Keratinocyte (primary cell): ENCODE measurements at regions not wholly inside any gene's neighbourhood (a gene's known extent, or its start where the extent isn't known, plus 50 kb on each side); places are given as distances from the start of the nearest gene placed in this dataset.

ENCODE experiments used
- DNase-seq: peaks from one replicate; pipeline ENCODE4 v3.0.0-alpha.2; 2011; ENCODE audit warnings: low read depth, missing footprints, low spot score
- FAIRE-seq: peaks from 2 replicates; lab custom pipeline; 2011; peaks lifted over from hg19 to GRCh38; lab: Jason Lieb, UNC
- H2AFZ ChIP-seq: 2 replicates; pipeline ENCODE4 v1.6.0; 2012; ENCODE audit warnings: low read length, control low read depth, inconsistent platforms; ENCODE audit not compliant: control insufficient read depth
- H3K27ac ChIP-seq: 2 replicates; pipeline ENCODE4 v1.5.1; 2011; ENCODE audit warnings: low read length; ENCODE audit not compliant: control insufficient read depth, insufficient read depth
- H3K27me3 ChIP-seq: 3 replicates; pipeline ENCODE4 v1.6.0; 2011; ENCODE audit warnings: low read length; ENCODE audit not compliant: control insufficient read depth, insufficient read depth; ENCODE audit errors: extremely low read depth
- H3K36me3 ChIP-seq, 2 experiments: 2 replicates in 1 of 2; 3 replicates in 1 of 2; pipeline ENCODE4 v1.5.1; 2011; ENCODE audit warnings: low read length in 2 of 2, mild to moderate bottlenecking in 1 of 2; ENCODE audit not compliant: control insufficient read depth in 2 of 2, insufficient read depth in 2 of 2; ENCODE audit errors: extremely low read depth in 1 of 2
- H3K4me1 ChIP-seq: 3 replicates; pipeline ENCODE4 v1.5.1; 2011; ENCODE audit warnings: low read length; ENCODE audit not compliant: control insufficient read depth, insufficient read depth; ENCODE audit errors: extremely low read depth
- H3K4me2 ChIP-seq: 3 replicates; pipeline ENCODE4 v1.6.0; 2011; ENCODE audit warnings: low read depth, low read length; ENCODE audit not compliant: control insufficient read depth, insufficient read depth; ENCODE audit errors: extremely low read depth
- H3K4me3 ChIP-seq, 3 experiments: fragments of 200-600 bp in 1 of 3; sonication (generic) in 1 of 3; 2 replicates in 2 of 3; 3 replicates in 1 of 3; pipeline ENCODE4 v1.5.1; 2011 to 2016; ENCODE audit warnings: low read length in 3 of 3, mild to moderate bottlenecking in 3 of 3, control low read depth in 2 of 3, inconsistent platforms in 1 of 3, low read depth in 1 of 3, mixed read lengths in 1 of 3, mixed run types in 1 of 3, moderate library complexity in 1 of 3; ENCODE audit not compliant: control insufficient read depth in 2 of 3, insufficient read depth in 2 of 3; ENCODE audit errors: extremely low read depth in 1 of 3
- H3K79me2 ChIP-seq: 2 replicates; pipeline ENCODE4 v1.6.0; 2012; ENCODE audit warnings: low read length; ENCODE audit not compliant: control insufficient read depth, insufficient read depth
- H3K9ac ChIP-seq: 3 replicates; pipeline ENCODE4 v1.6.0; 2011; ENCODE audit warnings: low read length; ENCODE audit not compliant: control insufficient read depth, insufficient read depth; ENCODE audit errors: extremely low read depth
- H3K9me1 ChIP-seq: 3 replicates; pipeline ENCODE4 v1.6.0; 2011; ENCODE audit warnings: low read length; ENCODE audit not compliant: control insufficient read depth, insufficient read depth; ENCODE audit errors: extremely low read depth
- H3K9me3 ChIP-seq: 2 replicates; pipeline ENCODE4 v1.5.1; 2012; ENCODE audit warnings: low read depth, low read length; ENCODE audit not compliant: control insufficient read depth
- H4K20me1 ChIP-seq: 3 replicates; pipeline ENCODE4 v1.6.0; 2011; ENCODE audit warnings: low read length; ENCODE audit not compliant: control insufficient read depth, insufficient read depth; ENCODE audit errors: extremely low read depth
- CTCF ChIP-seq, 3 experiments: IDR thresholded peaks in 1 of 3; conservative IDR thresholded peaks in 1 of 3; optimal IDR thresholded peaks in 1 of 3; 2 replicates in 2 of 3; 3 replicates in 1 of 3; pipeline versions ENCODE3 to v1.5.1; 2011; ENCODE audit warnings: low read length in 3 of 3, mild to moderate bottlenecking in 3 of 3, moderate library complexity in 2 of 3, control low read depth in 1 of 3, inconsistent platforms in 1 of 3; ENCODE audit not compliant: insufficient read depth in 2 of 3; ENCODE audit errors: extremely low read depth in 1 of 3
- EZH2 ChIP-seq: IDR thresholded peaks from one replicate; pipeline ENCODE4 v1.6.1; 2012; ENCODE audit warnings: inconsistent platforms, mild to moderate bottlenecking, low read length, moderate library complexity
- dilution Hi-C: fragments of 300-500 bp; cut with MboI; formaldehyde crosslinking; loops from one replicate; pipeline ENCODE4 v1.7.0; 2020; ENCODE audit warnings: low sequenced_read_pairs; ENCODE audit not compliant: extremely low pct_ligation_motif_present

GRCh38 chr2:107757223-107757622 lies 69.5 kb upstream of the RGPD4 start:
- no peaks in the 10 kb centered on the region for H3K9me3 ChIP-seq

GRCh38 chr2:107760620-107761364 lies 65.9 kb upstream of the RGPD4 start:
- Histone ChIP-seq H4K20me1 (no peaks in the 10 kb centered on the region), H3K36me3 (no peaks in the 10 kb centered on the region), H3K4me1 (no peaks in the 10 kb centered on the region), H2AFZ (no peak overlapping the region), H3K27me3 (no peaks in the 10 kb centered on the region), H3K9me1 (no peaks in the 10 kb centered on the region), H3K4me3 (no peak overlapping the region), H3K79me2 (no peaks in the 10 kb centered on the region), H3K4me2 (no peak overlapping the region), H3K9ac (no peak overlapping the region), H3K9me3 (no peaks in the 10 kb centered on the region), H3K27ac (no peak overlapping the region)
- FAIRE-seq (no peak), DNase-seq (no peak)
- TF ChIP-seq EZH2, result no peak
- no peak for TF ChIP-seq CTCF (optimal IDR thresholded peaks at IDR 0.05 in 1 of 3, IDR thresholded peaks at IDR 0.05 in 1 of 3, conservative IDR thresholded peaks at IDR 0.05 in 1 of 3; ENCODE audit: extremely low read depth in 1 of 3, insufficient read depth in 2 of 3, low read length in 3 of 3)
- dilution Hi-C loops, result no loop called here

More at GRCh38 chr2:107757223-107757622, 69.5 kb upstream of the RGPD4 start:
- Histone ChIP-seq H3K9ac (no peak overlapping the region), H2AFZ (no peak overlapping the region), H4K20me1 (no peaks in the 10 kb centered on the region), H3K79me2 (no peaks in the 10 kb centered on the region), H3K27me3 (no peaks in the 10 kb centered on the region), H3K4me3 (no peak overlapping the region), H3K27ac (no peak overlapping the region), H3K4me2 (no peak overlapping the region), H3K9me1 (no peaks in the 10 kb centered on the region), H3K4me1 (no peaks in the 10 kb centered on the region), H3K36me3 (no peaks in the 10 kb centered on the region)
- FAIRE-seq (no peak), DNase-seq (no peak)
- dilution Hi-C loops, result no loop called here
- TF ChIP-seq EZH2, result no peak

- H3K36me3 ChIP-seq, result no peaks in the 10 kb centered on the region
- TF ChIP-seq CTCF (optimal IDR thresholded peaks at IDR 0.05 in 1 of 3, IDR thresholded peaks at IDR 0.05 in 1 of 3, conservative IDR thresholded peaks at IDR 0.05 in 1 of 3; ENCODE audit: extremely low read depth in 1 of 3, insufficient read depth in 2 of 3, low read length in 3 of 3) (no peak), EZH2 (no peak)
- peaks cover 3% of the 10 kb centered on the region for H3K4me1 ChIP-seq
- no peaks in the 10 kb centered on the region for H4K20me1 ChIP-seq
- FAIRE-seq (no peak), DNase-seq (no peak)
- H3K27me3 ChIP-seq, result no peaks in the 10 kb centered on the region
- H3K4me2 ChIP-seq, result no peak overlapping the region
- dilution Hi-C loops, result no loop called here
- H3K27ac ChIP-seq, result no peak overlapping the region
- no peaks in the 10 kb centered on the region for H3K9me3 ChIP-seq
- H3K79me2 ChIP-seq, result no peaks in the 10 kb centered on the region
- no peak overlapping the region for H3K4me3 ChIP-seq
- no peaks in the 10 kb centered on the region for H3K9me1 ChIP-seq
- H3K9ac ChIP-seq, result no peak overlapping the region
- H2AFZ ChIP-seq, result no peak overlapping the region
Observed at GRCh38 chr2:107772353-107772752, 54.3 kb upstream of the RGPD4 start.
